K562 (cell line): ENCODE measurements at regions not wholly inside any gene's neighbourhood (a gene's known extent, or its start where the extent isn't known, plus 50 kb on each side); places are given as distances from the start of the nearest gene placed in this dataset.
"Not testable (repeated sequence)": the region's sequence is repeated elsewhere in the genome, so short reads cannot be mapped to it uniquely, and the experiment has no call there.

ENCODE experiments used
- ATAC-seq: fragments of 200-7000 bp; cut with Tn5 transposase; 3 replicates; pipeline ENCODE4 v1.9.1; 2020; ENCODE audit warnings: moderate library complexity
- BruUV-seq: library from RNA; stranded (reverse); fragments of 400-500 nt; replicated peaks from 2 replicates; lab custom pipeline; 2021; lab: Mats Ljungman, UMichigan
- CTCF ChIA-PET: fragments of 300-600 bp; formaldehyde crosslinking; extraction: SDS; loops from one replicate; lab custom pipeline; 2021; ENCODE audit warnings: low intra/inter-chr PET ratio; lab: Yijun Ruan, JAX
- POLR2A ChIA-PET: fragments of 300-600, 350-650 bp; sonication (Branson Sonifier 250); formaldehyde crosslinking; extraction: SDS; loops from one replicate; lab custom pipeline; 2021; ENCODE audit warnings: antibody characterized with exemption, inconsistent platforms; lab: Yijun Ruan, JAX
- DNase-seq, 4 experiments: peaks; one replicate each; pipeline versions ENCODE4 v3.0.0 to v3.0.0-alpha.2; 2011 to 2018; ENCODE audit warnings: low spot score in 3 of 4, mixed read lengths in 3 of 4; ENCODE audit errors: extremely low read depth in 1 of 4
- FAIRE-seq: peaks from 2 replicates; lab custom pipeline; 2011; peaks lifted over from hg19 to GRCh38; lab: Jason Lieb, UNC
- H2AFZ ChIP-seq: 2 replicates; pipeline ENCODE4 v1.6.0; 2011; ENCODE audit warnings: low read depth, low read length, control low read depth, inconsistent platforms
- H3K27ac ChIP-seq: fragments of 200-600 bp; 3 replicates; pipeline ENCODE4 v1.8.0; 2011; ENCODE audit warnings: low read depth, mild to moderate bottlenecking, control low read depth, inconsistent platforms, low read length, moderate library complexity, mixed read lengths; ENCODE audit errors: extremely low read depth
- H3K27me3 ChIP-seq, 2 experiments: fragments of 300-600 bp in 1 of 2; 2 replicates in 1 of 2; 3 replicates in 1 of 2; pipeline versions ENCODE4 v1.6.0 to v1.8.0; 2011; ENCODE audit warnings: inconsistent platforms in 2 of 2, low read length in 2 of 2, mild to moderate bottlenecking in 1 of 2, mixed read lengths in 1 of 2, moderate library complexity in 1 of 2; ENCODE audit not compliant: control insufficient read depth in 2 of 2, insufficient read depth in 2 of 2
- H3K36me3 ChIP-seq: fragments of 300-600 bp; 3 replicates; pipeline ENCODE4 v1.8.0; 2011; ENCODE audit warnings: mild to moderate bottlenecking, low read length, inconsistent platforms; ENCODE audit not compliant: control insufficient read depth, insufficient read depth
- H3K4me1 ChIP-seq, 2 experiments: fragments of 200-600 bp in 1 of 2; replicated peaks in 1 of 2; 2 replicates in 1 of 2; 3 replicates in 1 of 2; pipeline versions ENCODE4 v1.5.1 to v1.8.0; 2011; ENCODE audit warnings: inconsistent platforms in 2 of 2, low read length in 2 of 2, mild to moderate bottlenecking in 1 of 2, mixed read lengths in 1 of 2, moderate library complexity in 1 of 2; ENCODE audit not compliant: control insufficient read depth in 2 of 2, insufficient read depth in 2 of 2
- H3K4me2 ChIP-seq: 2 replicates; pipeline ENCODE4 v1.6.1; 2011; ENCODE audit warnings: low read length, control low read depth, inconsistent platforms, mixed read lengths; ENCODE audit not compliant: insufficient read depth
- H3K4me3 ChIP-seq: fragments of 200-600 bp; sonication (generic), shearing (Covaris generic); 2 replicates; pipeline ENCODE4 v1.5.1; 2016; ENCODE audit warnings: control low read depth, inconsistent platforms
- H3K79me2 ChIP-seq: fragments of 200-600 bp; 3 replicates; pipeline ENCODE4 v1.8.0; 2011; ENCODE audit warnings: low read length, inconsistent platforms; ENCODE audit not compliant: control insufficient read depth, insufficient read depth
- H3K9ac ChIP-seq, 2 experiments: 2 replicates each; pipeline versions ENCODE4 v1.6.0 to v1.6.1; 2011; ENCODE audit warnings: low read depth in 2 of 2, low read length in 2 of 2, control low read depth in 1 of 2, inconsistent platforms in 1 of 2, mild to moderate bottlenecking in 1 of 2, mixed read lengths in 1 of 2; ENCODE audit not compliant: insufficient read depth in 1 of 2
- H3K9me1 ChIP-seq: one replicate; pipeline ENCODE4 v1.6.0; 2011; ENCODE audit warnings: inconsistent platforms, mild to moderate bottlenecking, low read length, moderate library complexity; ENCODE audit not compliant: control insufficient read depth, insufficient read depth
- H3K9me3 ChIP-seq: replicated peaks from 2 replicates; pipeline ENCODE4 v1.5.1; 2011; ENCODE audit warnings: low read depth, low read length, inconsistent platforms; ENCODE audit not compliant: control insufficient read depth, insufficient read depth
- H4K20me1 ChIP-seq: replicated peaks from 2 replicates; pipeline ENCODE4 v1.6.1; 2011; ENCODE audit warnings: low read length, inconsistent platforms, mixed read lengths; ENCODE audit not compliant: control insufficient read depth, insufficient read depth
- ARHGAP35 ChIP-seq: fragments of 450-650 bp; IDR thresholded peaks from 2 replicates; pipeline ENCODE4 v1.6.1; 2018; ENCODE audit not compliant: partially characterized antibody
- CHCHD3 ChIP-seq: fragments of 250-450 bp; sonication (Bioruptor Pico); IDR thresholded peaks from 2 replicates; pipeline ENCODE4 v2.1.2; 2022; ENCODE audit warnings: mild to moderate bottlenecking
- EHMT2 ChIP-seq: fragments of 450-650 bp; IDR thresholded peaks from 2 replicates; pipeline ENCODE4 v1.6.1; 2018; ENCODE audit warnings: antibody characterized with exemption
- FOXO4 ChIP-seq: fragments of 450-650 bp; formaldehyde crosslinking; IDR thresholded peaks from 2 replicates; pipeline ENCODE4 v1.4.0; 2020; ENCODE audit warnings: mild to moderate bottlenecking, moderate library complexity
- LARP7 ChIP-seq: fragments of 450-650 bp; IDR thresholded peaks from 2 replicates; pipeline ENCODE4 v1.6.1; 2016
- WGBS: fragments of 100-300 bp; shearing (Covaris generic); methylation state at CpG from one replicate; pipeline ENCODE4 v1.1.6; 2016; ENCODE audit warnings: low coverage, mixed read lengths; ENCODE audit not compliant: insufficient coverage; ENCODE audit errors: missing lambda C conversion rate; 5-methylcytosine and 5-hydroxymethylcytosine counted together
- in situ Hi-C: fragments of 300-500 bp; cut with MboI; formaldehyde crosslinking; loops from 4 replicates; pipeline ENCODE4 v1.15.0; 2018; ENCODE audit warnings: inconsistent platforms, mixed read lengths
- intact Hi-C: fragments of 100-400 bp; cut with micrococcal nuclease; formaldehyde crosslinking; loops from 2 replicates; pipeline ENCODE4 v1.14.2; 2022

GRCh38 chr2:41038408-41038807 is 586.5 kb upstream of the SLC8A1 start (continued):
- TF ChIP-seq LARP7 (no peak), CHCHD3 (no peak), ARHGAP35 (no peak), FOXO4 (CRISPR knock-in tag) (no peak), EHMT2 (no peak)
- TF ChIP-seq, all 486 proteins: peak for 0

GRCh38 chr2:41039750-41040149 is 587.9 kb upstream of the SLC8A1 start:
- H3K27ac ChIP-seq, H3K4me2 ChIP-seq, in situ Hi-C loops, H3K4me3 ChIP-seq, H3K36me3 ChIP-seq, H3K27me3 ChIP-seq, H4K20me1 ChIP-seq, CTCF ChIA-PET, BruUV-seq, H3K9me1 ChIP-seq, H3K79me2 ChIP-seq, POLR2A ChIA-PET, DNase-seq, intact Hi-C loops, H3K9ac ChIP-seq, H3K4me1 ChIP-seq, H2AFZ ChIP-seq, H3K9me3 ChIP-seq, ATAC-seq, FAIRE-seq: not testable (repeated sequence)
- WGBS: under 1% methylated on average over 10 of the region's 10 CpGs
